ENCODE measurements at regions not wholly inside any gene's neighbourhood (a gene's known extent, or its start where the extent isn't known, plus 50 kb on each side); places are given as distances from the start of the nearest gene placed in this dataset.

- DNase-seq (ENCODE audit: unreplicated experiment), result no peak
- no peak for TF ChIP-seq CTCF (IDR thresholded peaks at IDR 0.05; ENCODE audit: unreplicated experiment)
- intact Hi-C loops (cut with micrococcal nuclease), result loop anchor here (5.0 kb wide), 2 partner anchors 478 to 603 kb away; partner anchors contain the start of gene SAMD5
- Mint-ChIP-seq H3K36me3 (ENCODE audit: insufficient read depth, unreplicated experiment) (no peaks in the 10 kb centered on the region), H3K4me1 (ENCODE audit: insufficient read depth, unreplicated experiment) (peaks cover 12% of the 10 kb centered on the region), H3K27ac (ENCODE audit: low read depth, unreplicated experiment) (no peak overlapping the region), H3K4me3 (ENCODE audit: unreplicated experiment) (no peak overlapping the region), H3K9me3 (ENCODE audit: unreplicated experiment) (no peaks in the 10 kb centered on the region), H3K27me3 (ENCODE audit: insufficient read depth, unreplicated experiment) (no peaks in the 10 kb centered on the region)
- BruUV-seq (replicated peaks), result no TSS peak
- CTCF ChIA-PET, result interaction anchor here (0.6 to 4.2 kb wide), 15 partner anchors 9 to 1264 kb away, joined by 3 to 30 read pairs (median 4); no protein-coding TSS in a partner anchor
- POLR2A ChIA-PET, result interaction anchor here (0.5 to 2.8 kb wide), 13 partner anchors 8 to 1351 kb away, joined by 3 to 23 read pairs (median 6); partner anchors contain the start of gene STXBP5
These were observed 299.6 kb upstream of the STXBP5 start for GRCh38 chr6:146904596-146904995.

GRCh38 chr6:146905181-146905704 is 299.0 kb upstream of the STXBP5 start:
- BruUV-seq (replicated peaks), result no TSS peak
- ChIA-PET POLR2A (interaction anchor here (0.5 to 2.8 kb wide), 14 partner anchors 9 to 1350 kb away, joined by 3 to 23 read pairs (median 6); partner anchors contain the start of gene STXBP5), CTCF (interaction anchor here (0.6 to 4.1 kb wide), 6 partner anchors 42 to 864 kb away, joined by 3 to 28 read pairs (median 3); no protein-coding TSS in a partner anchor)
- DNase-seq (ENCODE audit: unreplicated experiment), result peak; percentile 90
- intact Hi-C loops (cut with micrococcal nuclease), result no loop called here
- no peak overlapping the region for H3K4me3 Mint-ChIP-seq (ENCODE audit: unreplicated experiment)
- H3K9me3 Mint-ChIP-seq (ENCODE audit: unreplicated experiment), result no peaks in the 10 kb centered on the region
- H3K36me3 Mint-ChIP-seq (ENCODE audit: insufficient read depth, unreplicated experiment), result no peaks in the 10 kb centered on the region
- peaks cover 14% of the 10 kb centered on the region for H3K4me1 Mint-ChIP-seq (ENCODE audit: insufficient read depth, unreplicated experiment)
- no peak overlapping the region for H3K27ac Mint-ChIP-seq (ENCODE audit: low read depth, unreplicated experiment)
- no peak for TF ChIP-seq CTCF (IDR thresholded peaks at IDR 0.05; ENCODE audit: unreplicated experiment)
- H3K27me3 Mint-ChIP-seq (ENCODE audit: insufficient read depth, unreplicated experiment), result no peaks in the 10 kb centered on the region

- BruUV-seq (replicated peaks), result no TSS peak
- Mint-ChIP-seq H3K27me3 (ENCODE audit: insufficient read depth, unreplicated experiment) (no peaks in the 10 kb centered on the region), H3K4me1 (ENCODE audit: insufficient read depth, unreplicated experiment) (peaks cover 31% of the 10 kb centered on the region), H3K9me3 (ENCODE audit: unreplicated experiment) (no peaks in the 10 kb centered on the region), H3K27ac (ENCODE audit: low read depth, unreplicated experiment) (no peak overlapping the region), H3K4me3 (ENCODE audit: unreplicated experiment) (no peak overlapping the region), H3K36me3 (ENCODE audit: insufficient read depth, unreplicated experiment) (no peaks in the 10 kb centered on the region)
- TF ChIP-seq CTCF (IDR thresholded peaks at IDR 0.05; ENCODE audit: unreplicated experiment), result no peak
- no peak for DNase-seq (ENCODE audit: unreplicated experiment)
- intact Hi-C loops (cut with micrococcal nuclease), result no loop called here
- ChIA-PET POLR2A (no interaction called here), CTCF (interaction anchor here (0.7 kb wide), 1 partner anchor 374 kb away, joined by 4 read pairs; no protein-coding TSS in a partner anchor)
These were observed 295.4 kb upstream of the STXBP5 start for GRCh38 chr6:146908786-146909185.

- Mint-ChIP-seq H3K27me3 (ENCODE audit: insufficient read depth, unreplicated experiment) (no peaks in the 10 kb centered on the region), H3K27ac (ENCODE audit: low read depth, unreplicated experiment) (no peak overlapping the region), H3K36me3 (ENCODE audit: insufficient read depth, unreplicated experiment) (no peaks in the 10 kb centered on the region), H3K4me1 (ENCODE audit: insufficient read depth, unreplicated experiment) (peaks cover 37% of the 10 kb centered on the region), H3K9me3 (ENCODE audit: unreplicated experiment) (no peaks in the 10 kb centered on the region), H3K4me3 (ENCODE audit: unreplicated experiment) (no peak overlapping the region)
- DNase-seq (ENCODE audit: unreplicated experiment), result no peak
- CTCF ChIA-PET, result interaction anchor here (0.7 kb wide), 2 partner anchors 402 to 1839 kb away, joined by 3 read pairs; no protein-coding TSS in a partner anchor
- no TSS peak for BruUV-seq (replicated peaks)
- no peak for TF ChIP-seq CTCF (IDR thresholded peaks at IDR 0.05; ENCODE audit: unreplicated experiment)
- POLR2A ChIA-PET, result interaction anchor here (7.7 kb wide), 1 partner anchor 296 kb away, joined by 95 read pairs; the partner anchor contains the start of gene STXBP5
- intact Hi-C loops (cut with micrococcal nuclease), result no loop called here
These were observed 294.8 kb upstream of the STXBP5 start for GRCh38 chr6:146909376-146909775.

All from MCF 10A (cell line).